ENCODE measurements at regions not wholly inside any gene's neighbourhood (a gene's known extent, or its start where the extent isn't known, plus 50 kb on each side); places are given as distances from the start of the nearest gene placed in this dataset.
"Not testable (repeated sequence)": the region's sequence is repeated elsewhere in the genome, so short reads cannot be mapped to it uniquely, and the experiment has no call there.

DNA sequence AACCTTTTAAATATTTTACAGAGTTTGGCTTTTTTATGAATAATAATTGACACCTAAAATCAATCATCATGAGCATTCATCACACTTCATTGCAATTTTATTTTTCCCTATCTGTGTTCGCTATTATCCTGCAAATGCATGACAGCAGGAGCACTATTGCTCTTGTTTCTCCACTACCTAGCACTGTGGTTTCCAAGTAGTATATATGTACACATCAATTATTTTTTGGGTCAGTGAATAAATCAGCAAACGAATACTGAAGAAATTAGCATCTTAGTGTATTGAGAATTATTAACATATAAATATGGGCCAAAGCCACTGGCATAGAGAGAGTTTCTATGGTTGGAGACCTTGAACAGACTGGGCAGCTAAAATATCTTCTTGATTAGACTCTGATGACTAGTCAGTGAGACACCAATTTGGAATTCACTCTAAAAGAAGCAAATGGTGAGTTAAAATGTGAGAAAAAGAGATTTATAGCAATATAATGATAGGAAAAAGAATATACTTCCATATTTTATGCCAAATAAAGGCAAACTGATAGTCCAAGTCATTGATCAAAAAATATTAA, 731.1 kb upstream of the LUZP2 start:
- peak; percentile 4 for DNase-seq (ENCODE audit: low spot score)

DNA sequence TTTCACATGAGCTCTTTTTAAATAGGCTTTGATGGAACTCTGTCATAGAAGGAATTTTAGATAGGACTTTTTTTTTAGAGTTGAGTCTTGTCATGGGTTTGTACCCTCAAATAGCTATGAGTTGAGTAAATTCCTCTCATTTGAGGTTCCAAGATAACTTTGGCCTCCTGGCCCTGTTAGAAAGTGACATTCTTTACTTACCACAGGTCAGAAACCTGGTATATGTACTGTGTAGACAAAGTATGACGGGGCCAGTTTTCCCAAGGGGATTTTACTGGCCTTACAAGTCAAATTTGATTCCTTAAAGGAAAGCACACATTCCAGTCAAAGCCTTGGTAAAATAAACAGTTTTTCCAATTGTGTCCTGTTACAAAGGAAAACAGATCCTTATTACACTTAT, 729.3 kb upstream of the LUZP2 start:
- no peak for DNase-seq (ENCODE audit: low spot score)

DNA sequence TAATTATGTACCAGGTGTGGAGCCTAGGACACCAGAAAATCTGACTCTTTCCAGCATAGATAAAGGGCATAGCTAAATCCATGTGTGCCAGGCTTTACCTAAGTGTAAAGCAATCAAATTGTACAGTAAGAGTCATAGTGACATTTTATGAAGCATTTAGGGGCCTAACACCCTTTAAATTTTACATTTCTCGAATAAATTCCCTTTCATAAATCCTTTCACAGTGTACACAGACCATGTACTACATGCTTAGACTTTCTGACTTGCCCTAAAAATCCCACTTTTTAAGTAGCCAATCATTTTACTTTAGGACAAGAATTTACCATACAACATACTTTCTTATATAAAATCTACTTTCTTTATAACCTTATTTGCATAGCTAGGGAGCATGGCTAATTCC, 727.6 kb upstream of the LUZP2 start:
- no peak for DNase-seq (ENCODE audit: low spot score)

GRCh38 chr11:23772081-23772480, 724.8 kb upstream of the LUZP2 start:
- DNase-seq (ENCODE audit: low spot score): no peak

DNA sequence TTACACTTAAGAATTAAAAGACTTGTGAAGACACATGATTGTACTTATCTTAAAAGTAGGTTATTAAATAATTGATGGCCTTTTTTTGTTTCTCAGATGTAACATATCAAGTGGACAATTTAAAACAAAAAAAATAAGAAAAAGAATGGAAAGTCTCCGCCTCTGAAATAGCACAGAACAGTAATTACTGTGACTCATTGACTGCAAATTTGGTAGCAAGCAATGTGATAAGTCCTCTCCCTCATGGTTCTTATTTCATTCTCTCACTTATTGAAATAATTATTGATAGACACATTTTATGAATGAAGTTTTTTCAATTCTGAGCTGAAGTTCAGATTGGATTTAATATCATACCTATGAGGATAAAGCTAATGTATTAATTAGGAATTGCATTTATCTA, 717.9 kb upstream of the LUZP2 start:
- no peak for DNase-seq (ENCODE audit: low spot score)

DNA sequence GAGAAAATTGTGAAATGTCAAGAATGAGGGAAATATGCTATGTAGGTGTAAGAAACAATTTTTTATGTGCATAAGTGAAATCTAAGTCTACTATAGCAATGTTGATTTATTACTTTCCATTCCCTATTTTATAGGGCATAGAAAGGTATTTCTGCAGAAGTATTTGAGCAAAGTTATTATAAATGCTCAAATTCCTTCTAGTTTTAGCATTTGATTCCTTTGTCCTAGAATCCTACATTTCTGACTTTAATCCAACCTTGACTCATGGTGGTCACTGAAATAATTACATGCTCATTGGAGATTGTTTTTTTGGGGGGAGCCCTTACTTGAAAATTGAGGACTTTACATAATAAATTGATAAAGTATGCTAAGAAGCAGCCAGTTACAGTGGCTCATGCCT, 716.6 kb upstream of the LUZP2 start:
- DNase-seq (ENCODE audit: low spot score): no peak

DNA sequence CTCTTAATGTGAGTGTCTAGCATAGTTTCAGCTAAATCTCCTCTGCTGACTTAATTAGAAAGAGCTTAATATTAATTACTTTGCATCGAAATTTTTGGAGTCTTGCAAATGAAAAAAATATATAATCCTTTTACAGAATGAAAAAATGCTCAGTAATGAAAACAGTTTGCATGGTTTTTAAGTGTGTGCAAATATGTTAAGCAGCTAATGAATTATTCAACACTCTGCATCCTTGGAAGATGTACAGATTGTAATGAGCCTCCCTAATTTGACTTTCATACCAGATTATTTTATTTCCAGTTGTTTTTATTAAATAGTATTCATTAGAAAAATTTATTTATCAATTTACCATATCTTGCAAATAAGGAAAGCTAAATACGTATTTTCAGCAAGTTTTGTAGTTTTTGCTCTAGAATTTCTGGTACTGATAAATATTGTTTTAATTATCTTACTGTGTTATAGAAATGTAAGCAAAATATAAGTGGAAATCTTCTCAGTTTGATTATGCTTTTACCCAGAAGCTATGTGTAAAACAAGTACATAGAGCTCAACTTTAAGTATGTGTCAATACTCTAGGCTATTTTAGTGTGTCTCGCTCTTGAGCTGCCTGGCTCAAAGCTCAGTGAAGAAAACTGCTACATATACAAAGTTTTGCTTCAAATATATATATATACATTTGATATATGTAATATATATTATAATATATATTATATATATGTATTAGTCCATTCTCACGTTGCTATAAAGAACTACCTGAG, 714.9 kb upstream of the LUZP2 start:
- no peak for DNase-seq (ENCODE audit: low spot score)

DNA sequence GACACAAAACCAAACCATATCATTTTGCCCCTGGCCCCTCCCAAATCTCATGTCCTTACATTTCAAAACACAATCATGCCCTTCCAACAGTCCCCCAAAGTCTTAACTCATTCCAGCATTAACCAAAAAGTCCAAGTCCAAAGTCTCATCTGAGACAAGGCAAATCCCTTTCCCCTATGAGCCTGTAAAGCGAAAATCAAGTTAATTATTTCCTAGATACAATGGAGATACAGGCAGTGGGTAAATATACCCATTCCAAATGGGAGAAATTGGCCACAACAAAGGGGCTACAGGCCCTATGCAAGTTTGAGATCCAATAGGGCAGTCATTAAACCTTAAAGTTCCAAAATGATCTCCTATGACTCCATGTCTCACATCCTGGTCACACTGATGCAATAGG, 709.9 kb upstream of the LUZP2 start:
- DNase-seq (ENCODE audit: low spot score): not testable (repeated sequence)

- DNase-seq (ENCODE audit: low spot score): no peak
Measured at GRCh38 chr11:23789200-23789853, 707.5 kb upstream of the LUZP2 start.

GRCh38 chr11:23789938-23790371, 706.9 kb upstream of the LUZP2 start:
- peak; percentile 5 for DNase-seq (ENCODE audit: low spot score)

- DNase-seq (ENCODE audit: low spot score): no peak
Measured at GRCh38 chr11:23797624-23798419, 699.0 kb upstream of the LUZP2 start.

GRCh38 chr11:23834306-23834705, 662.5 kb upstream of the LUZP2 start:
- peak; percentile 0 for DNase-seq (ENCODE audit: low spot score)

GRCh38 chr11:23836981-23837380, 659.9 kb upstream of the LUZP2 start:
- DNase-seq (ENCODE audit: low spot score): no peak

GRCh38 chr11:23840872-23841271, 656.0 kb upstream of the LUZP2 start:
- DNase-seq (ENCODE audit: low spot score): no peak

DNA sequence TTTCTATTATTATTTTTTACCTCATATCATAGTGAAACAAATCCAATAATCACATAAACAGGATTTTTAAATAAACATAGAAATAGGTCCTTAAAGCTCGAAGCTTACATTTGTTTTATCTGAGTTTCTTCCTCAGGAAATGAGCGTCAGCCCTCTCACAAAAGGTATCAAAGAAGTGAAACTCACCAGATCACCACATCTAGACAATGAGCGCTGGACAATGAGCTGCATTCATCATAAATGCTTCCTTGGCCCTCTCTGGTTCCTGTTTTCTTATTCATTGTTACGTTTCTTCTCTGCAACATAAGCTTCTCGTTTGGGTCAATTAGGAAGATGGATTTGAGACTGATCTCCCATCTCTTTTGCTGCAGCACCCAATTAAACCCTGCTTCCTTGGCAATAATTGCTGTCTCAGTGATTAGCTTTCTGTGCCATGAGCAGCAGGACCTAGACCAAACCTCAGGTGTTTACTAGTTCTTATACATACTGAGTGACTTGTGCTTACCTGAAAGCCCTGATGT, 649.9 kb upstream of the LUZP2 start:
- no peak for DNase-seq (ENCODE audit: low spot score)

- DNase-seq (ENCODE audit: low spot score): no peak
Measured at GRCh38 chr11:23851216-23851615, 645.6 kb upstream of the LUZP2 start.

- DNase-seq (ENCODE audit: low spot score): no peak
Measured at GRCh38 chr11:23856654-23857053, 640.2 kb upstream of the LUZP2 start.

DNA sequence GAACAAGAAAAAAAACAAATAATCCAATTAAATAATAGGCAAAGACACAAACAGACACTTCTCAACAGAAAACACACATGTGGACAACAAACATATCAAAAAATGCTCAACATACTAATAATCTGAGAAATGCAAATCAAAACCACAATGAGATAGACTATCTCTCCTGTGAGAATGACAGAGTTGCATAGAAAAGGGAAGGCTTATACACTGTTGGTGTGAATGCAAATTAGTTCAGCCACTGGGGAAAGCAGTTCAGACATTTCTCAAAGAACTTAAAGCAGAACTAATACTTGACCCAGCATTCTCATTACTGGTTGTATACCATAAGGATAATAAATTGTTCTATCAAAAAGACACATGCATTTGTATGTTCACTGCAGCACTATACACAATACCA, 637.8 kb upstream of the LUZP2 start:
- DNase-seq (ENCODE audit: low spot score): no peak

- DNase-seq (ENCODE audit: low spot score): no peak
Measured at GRCh38 chr11:23861615-23862014, 635.2 kb upstream of the LUZP2 start.

- DNase-seq (ENCODE audit: low spot score): no peak
Measured at GRCh38 chr11:23865341-23865975, 631.4 kb upstream of the LUZP2 start.

DNA sequence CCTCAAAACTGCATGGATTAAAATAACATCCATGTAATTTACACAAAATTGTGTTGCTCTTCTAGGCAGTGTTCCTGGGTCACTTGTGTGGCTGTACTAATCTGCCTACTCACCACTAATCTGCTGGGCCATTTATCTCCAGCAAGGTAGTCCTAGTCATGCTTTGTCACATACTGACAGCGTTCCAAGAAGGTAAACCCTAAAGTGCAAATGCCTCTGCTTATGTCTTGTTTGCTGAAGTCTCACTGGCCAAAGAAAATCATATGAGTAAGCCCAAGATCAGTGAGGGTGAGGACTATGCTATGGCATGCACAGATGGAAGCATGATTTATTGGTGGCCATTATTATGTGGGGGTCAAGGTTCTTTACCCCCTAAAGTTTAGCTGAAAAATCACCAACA, 630.2 kb upstream of the LUZP2 start:
- no peak for DNase-seq (ENCODE audit: low spot score)

DNA sequence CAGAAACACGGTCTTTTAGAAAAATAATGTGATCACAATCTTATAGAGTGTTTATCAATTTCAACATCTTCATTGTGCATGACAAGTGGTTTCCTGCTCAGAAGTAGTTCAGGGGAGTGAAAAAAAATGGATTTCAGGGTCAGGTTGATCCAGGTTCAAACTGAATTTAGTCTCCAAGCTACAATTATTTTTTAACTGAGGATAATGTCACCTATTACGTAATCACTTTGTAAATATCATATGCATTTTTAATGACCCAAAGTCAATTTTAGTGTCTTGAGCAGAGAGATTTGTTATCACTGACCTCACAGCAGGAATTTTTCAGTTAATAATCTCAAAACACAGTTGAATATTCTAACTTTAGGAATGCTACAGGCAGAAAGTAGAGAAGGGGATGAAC, 627.2 kb upstream of the LUZP2 start:
- no peak for DNase-seq (ENCODE audit: low spot score)
